HG02885 (cell line): ENCODE measurements at regions not wholly inside any gene's neighbourhood (a gene's known extent, or its start where the extent isn't known, plus 50 kb on each side); places are given as distances from the start of the nearest gene placed in this dataset.

Experiments used
- ATAC-seq: cut with Tn5 transposase; IDR thresholded peaks from one replicate; pipeline ENCODE4 v1.9.1; 2021; ENCODE audit warnings: mild to moderate bottlenecking; ENCODE audit not compliant: unreplicated experiment, poor library complexity

- ATAC-seq: no peak
Observed at GRCh38 chr2:120863146-120863545, 127.5 kb downstream of the GLI2 start.

DNA sequence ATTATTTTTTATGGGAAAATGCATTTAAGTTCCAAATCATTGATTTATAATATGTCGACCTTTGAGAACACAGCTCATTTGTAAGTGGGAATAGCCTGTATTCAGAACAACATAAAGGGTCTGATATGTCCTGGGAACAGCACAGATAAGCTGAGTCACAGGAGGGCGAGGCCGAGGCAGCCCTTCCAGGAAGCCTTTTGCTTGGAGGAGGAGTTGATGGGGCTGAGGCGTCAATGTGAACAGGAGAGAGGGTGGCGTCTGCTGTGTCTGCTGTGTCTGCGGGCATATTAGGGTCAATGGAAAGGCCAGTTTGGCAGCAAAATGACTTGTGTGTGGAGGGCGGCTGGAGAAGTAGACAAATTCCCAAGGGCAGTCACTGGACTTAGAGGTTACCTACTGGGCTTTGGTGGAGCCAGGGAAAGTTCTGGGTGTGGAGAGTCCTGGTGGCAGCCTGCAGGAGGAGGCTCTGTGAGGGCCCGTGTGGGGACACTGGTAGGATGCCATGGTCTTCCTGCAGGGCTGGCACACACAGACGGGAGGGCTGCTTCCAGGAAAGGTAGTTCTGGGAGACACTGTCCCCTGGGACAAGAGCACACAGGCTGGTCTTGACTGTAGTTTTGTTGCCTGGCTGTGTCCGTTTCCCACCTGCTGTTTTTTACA lies 128.1 kb downstream of the GLI2 start:
- ATAC-seq: no peak

DNA sequence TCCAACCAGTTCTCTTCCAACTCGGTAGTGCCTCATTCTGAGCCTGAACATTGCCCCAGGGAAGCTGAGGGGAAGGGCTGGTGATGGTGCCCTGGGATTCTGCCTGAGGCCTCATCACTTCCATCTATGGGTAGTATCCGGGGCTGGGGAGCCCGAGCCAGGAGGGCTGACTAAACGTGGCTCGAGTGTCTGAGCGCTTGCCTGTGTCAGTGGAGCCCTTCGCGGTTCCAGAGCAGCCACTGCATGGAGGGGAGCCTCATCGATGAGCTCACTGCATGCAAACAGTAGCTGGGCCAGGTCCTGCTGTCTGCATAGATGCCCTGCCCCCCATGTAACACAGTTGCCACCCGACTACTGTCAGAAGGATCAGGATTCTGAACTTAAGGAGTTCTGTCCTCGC lies 129.3 kb downstream of the GLI2 start:
- ATAC-seq: no peak

DNA sequence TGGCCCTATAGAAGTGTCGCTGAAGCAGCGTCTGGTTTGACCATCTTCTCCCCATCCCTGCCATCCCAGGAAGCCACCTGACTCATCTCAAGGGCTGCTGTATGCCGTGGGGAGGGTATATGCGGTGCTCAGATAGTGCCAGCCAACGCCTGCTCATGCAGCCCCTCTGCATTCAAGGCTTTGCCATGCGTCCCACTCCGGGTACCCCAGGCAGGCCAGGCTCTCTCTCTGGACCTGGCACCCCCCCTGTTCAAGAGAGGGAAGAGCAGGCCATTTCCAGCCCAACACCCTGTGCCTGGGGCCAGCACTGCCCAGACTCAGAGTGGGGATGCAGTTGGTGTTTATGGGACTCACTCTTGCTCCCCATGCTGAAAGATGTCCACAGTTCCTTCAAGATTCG lies 130.0 kb downstream of the GLI2 start:
- ATAC-seq: no peak

DNA sequence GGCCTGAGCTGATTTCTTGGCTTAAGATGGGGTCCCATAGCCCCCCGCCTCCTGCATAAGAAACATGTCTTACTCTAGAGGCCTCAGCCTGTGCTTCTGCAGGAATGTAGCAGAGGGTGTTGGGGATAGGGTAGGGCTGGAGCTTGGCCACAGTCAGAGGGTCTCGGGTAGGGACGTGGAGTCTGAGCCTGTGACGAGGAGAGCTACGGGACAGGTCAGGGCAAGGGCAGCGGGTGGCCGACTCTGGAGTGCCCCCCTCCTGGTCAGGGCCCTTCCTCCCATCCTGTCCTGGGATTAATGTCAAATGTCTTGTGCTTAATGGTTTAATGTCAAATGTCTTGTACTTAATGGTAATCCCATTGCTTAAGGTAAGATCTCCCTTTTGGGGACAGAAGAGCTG lies 130.4 kb downstream of the GLI2 start:
- ATAC-seq: no peak

DNA sequence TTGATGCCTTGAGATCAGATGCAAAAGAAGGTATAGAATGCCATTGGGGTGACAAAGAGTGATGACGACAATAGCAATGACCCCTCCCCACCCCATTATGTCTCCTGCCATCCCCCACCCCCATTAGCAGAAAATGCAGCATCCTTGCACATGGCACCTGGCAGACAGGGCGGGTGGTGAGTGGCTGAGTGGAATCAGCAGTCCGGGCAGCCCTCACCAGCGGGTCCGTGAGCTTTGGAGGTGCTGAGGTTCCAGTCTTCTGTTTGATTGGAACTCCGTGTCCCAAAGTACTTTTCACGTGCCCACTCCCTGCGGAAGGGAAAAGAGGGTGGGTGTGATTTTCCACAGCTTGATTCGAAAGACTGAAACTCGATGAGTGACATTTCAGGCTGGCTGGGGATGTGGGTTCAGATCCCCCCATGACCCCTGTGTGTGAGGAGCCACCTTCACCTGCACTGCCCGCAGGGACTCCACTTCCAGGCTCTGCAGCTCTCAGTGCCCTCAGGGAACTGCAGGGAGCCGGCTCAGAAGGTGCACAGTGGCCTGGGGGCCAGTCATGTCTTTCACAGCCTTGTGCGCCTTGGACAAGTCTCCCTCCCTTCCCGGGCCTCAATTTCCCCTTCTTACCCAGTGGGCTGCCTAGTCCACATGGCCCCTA lies 130.9 kb downstream of the GLI2 start:
- no peak for ATAC-seq

DNA sequence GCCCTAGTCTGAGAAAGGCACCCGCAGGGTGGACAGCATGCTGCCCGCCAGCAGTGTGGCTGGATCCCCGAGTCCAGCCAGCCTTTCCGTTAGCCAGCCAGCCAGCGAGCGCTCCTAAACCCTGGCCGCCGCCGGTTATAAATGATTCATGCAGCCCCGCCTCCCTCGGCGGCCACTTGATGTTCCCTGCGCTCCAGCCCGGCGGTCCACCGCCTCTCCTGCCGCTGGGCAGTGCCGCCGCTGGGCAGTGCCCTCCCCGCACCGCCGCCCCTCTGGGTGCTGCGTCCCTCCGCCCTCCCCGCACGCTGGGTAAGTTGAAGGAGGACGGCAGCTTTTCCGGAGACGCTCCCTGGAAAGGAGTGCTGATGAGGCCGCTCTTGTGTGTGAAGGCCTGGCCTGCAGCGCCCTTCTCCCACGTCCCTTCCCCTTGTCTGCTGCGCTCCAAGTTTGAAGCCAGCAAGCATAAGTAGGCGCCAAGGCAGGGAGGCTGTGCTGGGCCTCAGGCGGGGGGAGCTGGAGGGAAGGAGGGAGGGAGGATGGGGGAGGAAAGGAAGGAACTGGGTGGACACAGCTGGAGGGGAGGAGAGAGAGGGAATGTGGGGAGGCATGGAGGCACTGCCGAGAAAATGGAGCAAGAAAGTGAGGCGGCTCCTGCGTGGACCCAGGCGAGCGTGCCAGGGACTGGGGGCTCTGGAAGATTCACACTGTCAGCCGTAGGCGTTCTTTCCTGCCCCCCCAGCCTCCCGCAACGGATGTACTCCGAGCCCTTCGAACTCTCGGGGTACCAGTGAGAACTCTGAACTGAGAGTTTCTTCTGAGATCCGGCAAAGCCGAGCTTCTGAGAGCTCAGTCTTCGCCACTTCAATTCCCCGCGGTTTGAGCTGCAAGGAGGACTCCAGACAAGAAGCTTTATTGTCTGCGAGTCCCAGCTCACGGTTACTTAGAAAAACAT lies 131.9 kb downstream of the GLI2 start:
- ATAC-seq: no peak

GRCh38 chr2:120868366-120868765 lies 132.7 kb downstream of the GLI2 start:
- ATAC-seq: no peak

DNA sequence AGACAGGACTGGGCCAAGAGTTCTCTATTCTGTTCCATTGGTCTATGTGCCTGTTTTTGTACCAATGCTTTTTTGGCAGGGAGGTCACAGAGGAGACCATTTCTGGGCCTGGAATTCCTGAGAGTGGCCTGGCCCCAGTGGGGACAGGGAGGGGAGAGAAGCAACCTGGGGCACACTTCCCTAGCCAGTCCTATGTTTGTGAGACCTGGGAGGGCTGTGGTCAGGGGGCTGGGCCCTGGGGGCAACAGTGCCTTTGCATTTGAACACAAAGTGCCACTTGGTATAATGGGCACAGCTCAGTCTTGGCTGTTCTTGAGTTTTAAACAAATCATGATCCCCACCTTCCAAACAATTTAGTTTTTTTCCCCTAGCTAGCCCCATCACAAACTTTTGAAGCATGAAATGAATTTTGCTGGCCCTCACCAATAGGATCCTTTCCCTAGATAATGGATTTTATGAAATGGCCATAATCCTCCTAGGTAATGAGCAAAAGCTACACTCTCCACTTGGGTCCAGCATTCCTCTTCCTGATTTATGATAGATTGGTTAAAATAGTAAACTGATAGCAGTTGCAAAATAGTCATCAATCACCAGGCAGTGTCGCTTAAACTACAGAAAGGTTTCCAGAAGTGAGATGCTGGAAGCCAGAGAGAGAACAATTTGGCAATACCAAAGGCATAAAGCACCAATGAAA lies 133.5 kb downstream of the GLI2 start:
- no peak for ATAC-seq

DNA sequence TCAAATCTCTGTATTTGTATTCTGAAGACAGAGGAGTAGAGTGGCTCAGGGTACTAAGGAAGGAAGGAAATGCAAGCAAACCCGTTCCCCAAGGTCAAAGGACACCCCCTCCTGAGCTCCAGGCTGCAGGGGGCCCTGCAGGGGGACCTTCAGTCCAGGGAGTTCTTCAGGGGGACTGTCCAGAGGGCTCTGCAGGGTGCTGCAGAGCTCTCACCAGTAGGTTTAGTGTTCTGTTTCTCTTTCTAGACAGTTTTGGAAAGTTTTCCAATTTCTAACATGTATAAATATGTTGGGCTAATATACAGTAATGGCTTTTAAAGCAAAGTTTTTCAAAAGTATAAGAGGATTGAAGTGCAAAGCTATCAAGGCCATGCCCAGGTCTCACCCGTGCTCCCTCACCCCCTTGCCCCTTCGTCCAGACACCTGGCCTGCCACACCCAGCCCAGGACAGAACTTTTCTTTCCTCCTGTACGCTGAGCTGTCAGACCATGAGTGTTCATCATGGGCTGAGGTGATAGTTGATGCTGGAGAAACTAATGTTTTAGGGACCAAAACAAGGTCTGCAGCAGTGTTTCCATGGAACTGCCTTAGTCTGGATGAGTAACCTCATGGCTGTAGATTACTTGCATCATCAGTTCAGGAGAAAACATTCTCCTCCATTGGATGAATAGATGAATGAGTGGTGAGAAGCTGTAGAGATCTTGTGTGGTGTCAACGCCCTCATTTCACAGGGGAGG lies 134.2 kb downstream of the GLI2 start:
- ATAC-seq: no peak

DNA sequence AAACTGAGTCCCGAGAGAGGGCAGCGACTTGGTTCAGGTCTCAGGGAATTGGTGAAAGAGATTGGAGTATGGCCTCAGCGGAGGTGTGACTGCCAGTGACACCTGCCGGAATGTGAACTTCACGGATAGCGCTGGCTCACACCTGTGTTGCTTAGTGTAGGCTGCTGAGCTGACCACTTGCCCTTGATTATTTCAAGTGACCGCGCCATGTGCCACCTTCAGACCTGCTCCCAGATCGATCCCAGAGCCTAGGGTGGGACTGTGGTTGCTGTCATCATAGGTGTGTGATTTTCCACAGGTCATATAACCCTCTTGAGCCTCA lies 134.8 kb downstream of the GLI2 start:
- no peak for ATAC-seq

DNA sequence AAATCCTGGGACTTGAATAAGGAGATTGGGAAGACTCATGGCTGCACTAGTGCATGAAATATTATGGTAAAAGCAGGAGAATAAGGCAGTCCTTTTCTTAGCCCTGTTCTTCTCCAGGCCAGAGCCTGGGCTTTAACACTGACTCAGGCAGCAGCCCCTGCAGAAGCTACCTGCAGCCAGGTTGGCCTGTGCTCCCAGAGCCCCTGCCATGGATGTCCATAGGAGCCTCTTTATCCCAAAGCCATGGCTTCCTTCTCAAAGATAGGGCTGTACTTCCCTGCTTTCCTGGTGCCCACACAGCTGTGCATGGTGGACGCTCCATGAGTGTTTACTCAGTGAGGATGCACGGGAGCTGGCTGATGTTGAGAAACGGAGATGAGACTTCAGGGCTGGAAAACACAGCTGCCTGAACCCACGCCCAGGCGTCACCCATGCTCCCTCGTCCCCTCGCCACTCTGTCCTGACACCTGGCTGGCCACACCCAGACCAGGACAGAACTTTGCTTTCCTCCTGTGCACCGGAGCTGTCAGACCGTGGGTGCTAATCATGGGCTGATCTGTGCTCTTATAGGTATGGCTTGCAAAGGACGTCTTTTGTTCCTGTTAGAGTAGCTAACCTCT lies 135.5 kb downstream of the GLI2 start:
- ATAC-seq: no peak

GRCh38 chr2:120871881-120872620 lies 136.4 kb downstream of the GLI2 start:
- no peak for ATAC-seq

GRCh38 chr2:120873958-120874887 lies 138.6 kb downstream of the GLI2 start:
- ATAC-seq: no peak

DNA sequence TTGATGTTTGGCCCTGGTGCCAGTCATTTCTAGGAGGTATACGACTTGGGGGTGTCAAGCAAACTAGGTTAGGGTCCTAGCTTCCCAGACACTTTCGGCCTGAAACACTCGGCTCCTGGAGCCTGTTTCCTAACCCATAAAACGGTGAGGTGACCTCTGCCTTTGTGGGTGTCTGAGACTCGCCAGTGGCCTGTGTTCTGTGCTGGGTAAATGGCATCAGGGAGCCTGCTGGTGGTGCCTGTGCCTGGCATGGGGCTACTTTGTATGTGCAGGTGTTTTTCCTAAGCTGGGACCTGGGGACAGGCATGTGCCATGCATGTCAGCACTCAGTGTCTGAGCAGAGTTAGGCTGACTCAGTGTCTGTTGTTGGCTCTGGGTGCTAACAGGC lies 139.2 kb downstream of the GLI2 start:
- no peak for ATAC-seq

DNA sequence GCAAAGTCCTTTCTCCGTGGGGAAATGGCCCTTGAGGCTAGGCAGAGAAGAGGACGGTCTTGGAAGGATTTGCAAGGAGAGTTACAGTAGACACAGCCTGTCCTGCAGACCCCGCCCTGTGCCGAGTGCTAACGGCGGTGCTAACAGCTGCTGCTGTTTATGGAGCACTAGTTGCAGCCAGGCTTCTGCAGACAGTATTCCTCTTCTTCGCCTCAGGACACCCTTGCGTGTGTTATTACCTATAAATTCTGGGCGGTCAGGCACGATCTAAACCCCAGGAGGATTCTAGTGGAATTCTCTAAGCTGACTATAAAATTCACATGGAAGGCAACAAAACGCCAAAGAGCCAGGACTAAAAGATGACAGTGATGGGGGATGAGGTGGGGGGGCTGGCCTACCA lies 139.8 kb downstream of the GLI2 start:
- no peak for ATAC-seq

DNA sequence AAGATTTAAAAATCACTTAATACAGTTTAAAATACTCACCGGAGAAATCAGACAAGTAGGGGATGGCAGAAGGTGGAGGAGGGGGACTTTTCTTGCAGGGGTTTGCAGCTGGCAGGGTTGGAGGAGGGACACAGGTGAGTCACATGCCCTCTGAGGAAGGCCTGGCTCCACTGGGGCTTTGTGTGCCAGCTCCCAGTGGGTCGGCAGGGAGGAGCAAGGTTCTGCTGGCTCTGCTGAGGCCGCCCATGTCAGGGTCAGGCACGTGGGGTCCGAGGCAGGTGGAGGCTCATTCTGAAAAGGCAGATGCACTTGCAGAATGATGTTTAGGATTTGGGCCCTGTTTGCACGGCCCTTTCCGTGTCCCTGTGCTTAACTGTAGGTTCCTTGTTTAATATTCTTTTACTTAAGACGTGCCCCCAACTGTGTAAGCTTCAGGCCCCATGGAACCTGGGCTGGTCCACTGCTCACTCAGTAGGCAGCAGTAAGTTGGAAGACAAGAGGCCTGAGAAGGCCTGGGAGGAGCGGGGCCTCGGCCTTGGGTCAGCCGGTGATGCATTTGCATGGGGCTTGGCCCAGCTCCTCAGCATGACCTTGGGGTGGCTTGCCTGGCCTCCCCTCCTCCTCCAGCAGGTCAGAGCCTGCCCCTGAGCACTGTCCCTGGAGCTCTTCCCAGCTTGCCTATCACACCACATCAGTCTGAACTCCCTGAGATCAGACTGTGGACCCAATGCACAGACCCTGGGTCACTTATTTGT lies 141.0 kb downstream of the GLI2 start:
- no peak for ATAC-seq
